ENCODE measurements at regions not wholly inside any gene's neighbourhood (a gene's known extent, or its start where the extent isn't known, plus 50 kb on each side); places are given as distances from the start of the nearest gene placed in this dataset.
"Not testable (repeated sequence)": the region's sequence is repeated elsewhere in the genome, so short reads cannot be mapped to it uniquely, and the experiment has no call there.

DNA sequence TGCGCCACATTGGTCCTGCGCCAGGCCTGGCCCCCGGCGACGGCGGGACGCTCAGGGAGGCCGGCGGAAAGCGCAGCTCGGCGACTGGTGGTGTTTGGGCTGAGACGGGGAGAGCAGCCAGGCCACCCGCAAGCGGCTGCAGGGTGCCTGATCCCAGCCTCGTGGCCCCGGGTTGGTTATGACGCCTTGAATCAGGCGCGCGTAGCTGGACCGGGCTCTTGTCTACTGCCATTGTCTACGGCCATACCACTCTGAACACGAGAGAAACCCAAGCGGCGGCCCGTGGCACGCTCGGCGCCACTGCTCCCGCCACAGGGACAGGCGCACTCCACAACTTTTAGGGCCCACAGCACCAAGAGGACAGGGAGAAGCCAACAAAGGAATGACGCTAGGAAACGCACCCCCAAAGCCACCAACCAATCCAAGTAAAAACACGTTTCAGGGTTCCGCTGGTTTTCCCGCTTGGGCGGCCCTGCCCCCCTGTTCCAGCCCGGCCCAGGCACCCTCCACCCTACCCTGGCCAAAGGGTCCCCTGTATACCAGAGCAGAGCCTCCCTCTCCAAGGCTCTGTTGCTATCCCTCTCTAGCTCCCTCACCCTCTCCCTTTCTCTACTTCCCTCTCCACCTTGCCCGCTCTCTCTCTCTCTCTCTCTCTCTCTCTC is 1849.3 kb upstream of the DEFB115 start:
- no peaks in the 10 kb centered on the region for H3K27me3 ChIP-seq (replicated peaks)
- TF ChIP-seq, protein P1, sequence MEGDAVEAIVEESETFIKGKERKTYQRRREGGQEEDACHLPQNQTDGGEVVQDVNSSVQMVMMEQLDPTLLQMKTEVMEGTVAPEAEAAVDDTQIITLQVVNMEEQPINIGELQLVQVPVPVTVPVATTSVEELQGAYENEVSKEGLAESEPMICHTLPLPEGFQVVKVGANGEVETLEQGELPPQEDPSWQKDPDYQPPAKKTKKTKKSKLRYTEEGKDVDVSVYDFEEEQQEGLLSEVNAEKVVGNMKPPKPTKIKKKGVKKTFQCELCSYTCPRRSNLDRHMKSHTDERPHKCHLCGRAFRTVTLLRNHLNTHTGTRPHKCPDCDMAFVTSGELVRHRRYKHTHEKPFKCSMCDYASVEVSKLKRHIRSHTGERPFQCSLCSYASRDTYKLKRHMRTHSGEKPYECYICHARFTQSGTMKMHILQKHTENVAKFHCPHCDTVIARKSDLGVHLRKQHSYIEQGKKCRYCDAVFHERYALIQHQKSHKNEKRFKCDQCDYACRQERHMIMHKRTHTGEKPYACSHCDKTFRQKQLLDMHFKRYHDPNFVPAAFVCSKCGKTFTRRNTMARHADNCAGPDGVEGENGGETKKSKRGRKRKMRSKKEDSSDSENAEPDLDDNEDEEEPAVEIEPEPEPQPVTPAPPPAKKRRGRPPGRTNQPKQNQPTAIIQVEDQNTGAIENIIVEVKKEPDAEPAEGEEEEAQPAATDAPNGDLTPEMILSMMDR (IDR thresholded peaks at IDR 0.05; ENCODE audit: low read depth, low read length, missing control alignments), result no peak
- in situ Hi-C loops (cut with HindIII; ENCODE audit: low pct_ligation_motif_present, low sequenced_read_pairs), result no loop called here
- H3K4me3 ChIP-seq (ENCODE audit: low read depth, low read length), result no peak overlapping the region
- H3K36me3 ChIP-seq (replicated peaks), result no peaks in the 10 kb centered on the region
- DNase-seq, result no peak
- H3K27ac ChIP-seq, result no peak overlapping the region

DNA sequence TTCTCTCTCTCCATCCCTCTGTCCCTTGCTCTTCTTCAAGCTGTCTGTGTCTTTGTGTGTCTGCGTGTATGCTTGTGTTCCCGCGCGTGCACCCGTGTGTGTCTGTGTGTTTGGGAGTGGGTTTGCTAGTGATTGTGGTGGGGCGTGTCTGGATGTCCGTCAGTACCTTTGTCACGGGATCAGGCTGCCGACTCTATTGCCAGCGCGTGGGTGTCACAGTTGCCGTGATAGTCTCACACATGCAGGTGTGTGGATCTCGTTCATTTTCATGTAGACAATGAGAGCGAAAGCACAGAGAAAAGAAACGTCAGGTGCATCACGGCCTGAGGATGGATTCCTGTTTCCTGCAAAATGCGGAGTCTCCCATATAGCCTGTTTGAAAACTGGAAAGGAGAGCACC is 1848.8 kb upstream of the DEFB115 start:
- H3K27me3 ChIP-seq (replicated peaks); H3K4me3 ChIP-seq (ENCODE audit: low read depth, low read length); DNase-seq; H3K36me3 ChIP-seq (replicated peaks); in situ Hi-C loops (cut with HindIII; ENCODE audit: low pct_ligation_motif_present, low sequenced_read_pairs); H3K27ac ChIP-seq: not testable (repeated sequence)

DNA sequence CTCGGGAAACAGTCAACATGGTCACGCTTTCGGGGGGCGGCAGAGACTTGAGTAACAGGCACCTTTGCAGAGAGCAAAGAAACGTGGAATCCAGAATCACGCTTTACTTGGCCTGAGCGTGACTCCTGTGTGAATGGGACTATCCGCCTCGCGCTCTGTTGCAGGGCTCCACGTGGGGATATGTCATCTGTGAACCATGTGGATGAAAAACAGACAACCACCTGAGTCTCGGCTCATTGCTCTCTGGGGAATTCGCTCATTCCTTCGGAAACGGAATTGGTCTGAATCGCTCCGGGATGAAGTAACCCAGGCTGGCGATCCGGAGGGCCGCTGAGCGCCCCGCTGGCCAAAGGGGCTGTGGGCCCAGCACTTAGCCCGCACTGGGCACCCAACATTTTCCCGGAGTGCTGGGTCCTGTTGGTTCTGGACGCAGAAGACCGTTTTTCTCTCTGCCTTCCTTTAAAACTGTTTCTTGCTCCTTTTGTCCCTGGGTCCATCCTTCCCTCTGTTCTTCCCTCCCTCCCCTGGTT is 1848.2 kb upstream of the DEFB115 start:
- H3K27me3 ChIP-seq (replicated peaks); DNase-seq; H3K27ac ChIP-seq; H3K36me3 ChIP-seq (replicated peaks); in situ Hi-C loops (cut with HindIII; ENCODE audit: low pct_ligation_motif_present, low sequenced_read_pairs); H3K4me3 ChIP-seq (ENCODE audit: low read depth, low read length): not testable (repeated sequence)

DNA sequence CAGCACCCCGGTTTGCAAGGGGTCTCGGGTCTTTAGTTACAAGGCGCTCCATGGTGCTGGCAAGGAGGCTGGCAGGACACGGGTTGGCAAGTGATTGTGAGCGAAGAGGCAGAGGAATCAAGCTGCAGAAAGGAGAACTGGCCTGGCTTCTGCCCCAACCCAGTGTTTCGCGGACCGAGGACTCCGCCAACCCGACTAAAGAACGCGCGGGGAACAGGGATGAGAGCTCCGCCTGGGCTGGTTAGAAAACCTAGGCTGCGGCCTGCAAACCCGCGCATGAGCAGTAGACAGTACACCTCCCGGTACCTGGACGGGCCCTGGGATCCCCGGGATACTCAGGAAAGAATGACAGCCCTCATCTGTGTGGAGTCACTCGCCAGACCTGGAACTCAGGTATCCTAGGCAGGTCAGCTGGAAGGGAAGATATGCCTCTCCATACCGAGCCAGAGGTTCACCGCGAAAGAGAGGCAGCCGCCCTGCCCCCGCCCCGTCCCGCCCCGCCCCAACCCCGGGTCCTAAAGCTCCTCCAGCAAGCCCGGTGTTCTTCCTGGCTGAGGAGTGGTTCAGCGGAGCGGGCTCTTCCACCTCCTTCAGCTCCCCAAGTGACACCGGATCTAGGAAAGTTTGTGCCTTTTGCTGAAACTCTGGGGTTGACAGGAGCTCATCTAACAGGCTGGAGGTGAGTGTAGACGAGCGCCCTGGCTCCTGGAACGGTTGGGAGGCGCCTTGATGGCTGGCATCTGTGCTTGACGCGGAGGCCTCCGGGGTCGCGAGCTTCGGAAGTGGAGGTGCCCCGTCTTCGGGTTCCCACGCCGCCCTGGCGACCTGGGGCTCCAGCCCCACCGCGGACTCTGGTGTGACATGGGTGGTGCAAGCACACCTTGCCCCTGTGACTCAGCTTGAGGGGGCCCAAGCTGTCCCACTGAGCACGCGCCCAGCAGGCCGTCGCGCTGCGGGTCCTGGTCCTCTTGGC is 1847.3 kb upstream of the DEFB115 start:
- no peak for DNase-seq
- H3K36me3 ChIP-seq (replicated peaks), result no peaks in the 10 kb centered on the region
- no peak overlapping the region for H3K27ac ChIP-seq
- TF ChIP-seq, protein P1 (IDR thresholded peaks at IDR 0.05; ENCODE audit: low read depth, low read length, missing control alignments), result no peak
- H3K27me3 ChIP-seq (replicated peaks), result no peaks in the 10 kb centered on the region
- no peak overlapping the region for H3K4me3 ChIP-seq (ENCODE audit: low read depth, low read length)
- in situ Hi-C loops (cut with HindIII; ENCODE audit: low pct_ligation_motif_present, low sequenced_read_pairs), result no loop called here

DNA sequence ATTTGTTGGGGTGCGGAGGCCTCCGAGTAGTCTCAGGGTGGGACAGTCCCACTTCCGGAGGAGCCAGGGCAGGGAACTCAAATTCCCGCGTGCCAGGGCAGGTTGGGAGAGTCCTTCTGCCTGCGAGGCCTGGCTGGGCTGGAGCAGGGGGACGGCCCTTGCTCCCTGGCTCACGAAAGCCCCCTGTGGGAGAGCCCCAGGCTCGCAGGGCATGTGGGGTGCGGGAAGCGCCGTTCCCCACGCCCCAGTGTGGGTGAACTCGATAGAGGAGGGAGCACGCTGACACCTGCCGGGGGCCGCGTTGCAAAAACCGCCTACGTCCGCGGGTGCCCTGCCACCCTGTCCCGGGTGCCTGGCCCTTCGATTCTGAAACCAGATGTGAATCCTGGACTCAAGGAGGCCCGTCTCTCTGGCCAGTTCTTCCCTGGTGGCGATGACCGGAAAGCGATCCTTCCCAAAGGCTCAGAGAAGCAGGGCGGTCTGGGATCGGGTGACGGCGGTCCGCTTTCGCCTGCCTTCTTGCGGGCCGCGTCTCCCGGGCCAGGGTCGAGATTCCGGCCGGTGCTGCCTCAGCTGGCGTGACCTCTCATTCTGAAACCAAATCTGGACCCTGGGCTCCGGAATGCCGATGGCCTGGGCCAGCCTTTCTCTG is 1846.5 kb upstream of the DEFB115 start:
- in situ Hi-C loops (cut with HindIII; ENCODE audit: low pct_ligation_motif_present, low sequenced_read_pairs), result no loop called here
- TF ChIP-seq, protein P1 (IDR thresholded peaks at IDR 0.05; ENCODE audit: low read depth, low read length, missing control alignments), result no peak
- no peaks in the 10 kb centered on the region for H3K36me3 ChIP-seq (replicated peaks)
- no peak overlapping the region for H3K4me3 ChIP-seq (ENCODE audit: low read depth, low read length)
- H3K27me3 ChIP-seq (replicated peaks), result no peaks in the 10 kb centered on the region
- no peak overlapping the region for H3K27ac ChIP-seq
- no peak for DNase-seq

DNA sequence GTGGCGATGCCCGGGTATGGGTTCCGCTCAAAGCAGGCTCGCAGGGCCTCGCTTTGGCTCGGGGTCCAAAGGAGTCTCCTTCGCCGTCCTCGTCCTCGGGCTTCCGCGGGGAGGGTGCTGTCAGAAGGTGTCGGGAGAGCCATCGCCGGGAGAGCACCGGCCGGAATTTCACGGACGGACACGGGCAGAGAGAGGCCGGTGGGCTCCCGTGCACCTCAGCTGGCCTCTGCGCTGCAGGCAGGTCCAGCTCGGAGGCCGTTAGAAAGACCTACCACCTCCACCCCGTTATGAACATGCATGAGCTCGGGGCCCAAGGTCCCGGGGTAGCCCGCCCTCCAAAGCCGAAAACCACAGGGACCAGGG is 1846.0 kb upstream of the DEFB115 start:
- DNase-seq; in situ Hi-C loops (cut with HindIII; ENCODE audit: low pct_ligation_motif_present, low sequenced_read_pairs); H3K36me3 ChIP-seq (replicated peaks); H3K4me3 ChIP-seq (ENCODE audit: low read depth, low read length); H3K27me3 ChIP-seq (replicated peaks); H3K27ac ChIP-seq: not testable (repeated sequence)

DNA sequence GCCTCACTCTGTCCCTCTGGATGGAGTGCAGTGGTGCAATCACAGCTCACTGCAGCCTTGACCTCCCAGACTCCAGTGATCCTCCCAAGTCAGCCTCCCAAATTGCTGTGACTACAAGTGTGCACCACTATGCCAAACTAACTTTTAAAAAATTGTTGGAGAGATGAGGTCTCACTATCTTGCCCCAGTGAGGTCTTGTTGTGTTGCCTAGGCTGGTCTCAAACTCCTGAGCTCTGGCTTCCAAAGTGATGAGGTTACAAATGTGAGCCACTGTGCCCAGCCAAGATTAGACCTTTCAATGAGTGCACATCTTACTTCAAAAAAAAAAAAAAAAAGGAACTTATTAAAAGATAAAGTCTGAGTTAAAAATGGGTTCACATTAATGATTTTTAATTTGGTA is 1838.1 kb upstream of the DEFB115 start:
- no peak for DNase-seq
- H3K27ac ChIP-seq, result no peak overlapping the region
- no peaks in the 10 kb centered on the region for H3K27me3 ChIP-seq (replicated peaks)
- no peaks in the 10 kb centered on the region for H3K36me3 ChIP-seq (replicated peaks)
- TF ChIP-seq, protein P1 (IDR thresholded peaks at IDR 0.05; ENCODE audit: low read depth, low read length, missing control alignments), result no peak
- H3K4me3 ChIP-seq (ENCODE audit: low read depth, low read length), result no peak overlapping the region
- in situ Hi-C loops (cut with HindIII; ENCODE audit: low pct_ligation_motif_present, low sequenced_read_pairs), result no loop called here
